ENCODE measurements at regions not wholly inside any gene's neighbourhood (a gene's known extent, or its start where the extent isn't known, plus 50 kb on each side); places are given as distances from the start of the nearest gene placed in this dataset.

GRCh38 chr20:52529826-52530225 lies 338.2 kb upstream of the ZFP64 start:
- TF ChIP-seq EZH2 (IDR thresholded peaks at IDR 0.05; ENCODE audit: insufficient read depth, poor library complexity, severe bottlenecking) (no peak), EZH2phosphoT487 (IDR thresholded peaks at IDR 0.05; ENCODE audit: insufficient read depth, low read depth) (no peak)
